Right lobe of liver (tissue), 4 donors: ENCODE measurements at regions not wholly inside any gene's neighbourhood (a gene's known extent, or its start where the extent isn't known, plus 50 kb on each side); places are given as distances from the start of the nearest gene placed in this dataset.

Experiments
- CTCF ChIP-seq, 4 donors: fragments of 200-600 bp in 3 of 4; fragments of 450-650 bp in 1 of 4; IDR thresholded peaks; one replicate each; pipeline versions ENCODE4 v1.5.1 to v1.8.0; 2016 to 2022; ENCODE audit warnings: antibody characterized with exemption in 4 of 4, mild to moderate bottlenecking in 2 of 4
- POLR2A ChIP-seq: fragments of 450-650 bp; IDR thresholded peaks from one replicate; pipeline ENCODE4 v1.6.1; 2017; ENCODE audit warnings: antibody characterized with exemption, mild to moderate bottlenecking
- donor health status: DM: no; HTN: no; CAD: no.
- donor health status: DM: no; HTN: no; CAD: no.
- donor health status: DM: no; HTN: yes; CAD: no.

- no peak for TF ChIP-seq CTCF (IDR thresholded peaks at IDR 0.05)
- TF ChIP-seq POLR2A, result no peak
These were observed 145.3 kb upstream of the SPACA1 start for GRCh38 chr6:87902383-87902782.
